ENCODE measurements at regions not wholly inside any gene's neighbourhood (a gene's known extent, or its start where the extent isn't known, plus 50 kb on each side); places are given as distances from the start of the nearest gene placed in this dataset.

DNA sequence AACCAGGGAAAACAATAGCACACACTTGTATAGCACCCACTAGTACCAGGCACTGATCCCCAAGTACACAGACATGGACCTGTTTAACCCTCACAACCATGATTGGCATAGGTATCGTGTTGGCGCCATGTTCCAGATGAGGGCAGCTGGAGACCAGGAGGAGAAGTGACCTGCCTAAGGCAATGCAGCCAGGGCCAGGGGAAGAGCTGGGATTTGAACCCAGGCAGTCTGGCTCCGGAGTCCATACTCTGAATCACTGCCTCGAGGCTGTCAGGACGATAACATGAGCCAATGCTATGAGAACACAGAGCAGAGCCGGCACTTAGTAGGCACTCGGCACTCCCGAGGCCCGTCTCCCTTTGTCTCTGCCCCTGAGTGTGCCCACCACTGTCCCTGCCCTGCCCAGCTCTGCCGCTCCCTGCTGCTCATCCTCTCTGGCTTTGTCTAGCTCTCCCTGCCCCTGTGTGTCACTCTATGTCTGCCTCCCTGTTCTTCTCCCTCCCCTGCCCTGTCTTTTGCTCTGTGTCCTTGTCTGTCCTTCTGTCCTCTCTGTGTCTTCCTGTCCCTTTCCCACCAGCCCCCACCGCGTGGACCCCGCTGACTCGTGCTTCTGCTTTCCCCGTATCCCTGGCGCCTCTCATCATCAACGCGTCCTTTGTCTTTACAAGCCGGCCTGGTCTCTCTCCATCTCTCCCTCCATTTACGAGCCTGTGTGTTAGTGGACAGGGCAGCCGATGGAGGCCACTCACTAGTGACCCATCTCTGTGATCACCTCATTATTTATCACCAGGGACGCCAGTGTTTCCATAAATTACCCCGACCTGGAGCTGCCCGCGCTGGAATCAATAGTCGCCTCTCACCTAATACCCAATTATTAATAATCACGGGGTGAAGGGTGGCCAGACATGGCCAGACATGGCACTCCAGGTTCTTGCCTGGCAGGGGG lies 99.4 kb upstream of the MVB12B start:
- TF ChIP-seq POLR2A (IDR thresholded peaks at IDR 0.05) (no peak), CTCF (IDR thresholded peaks at IDR 0.05 in 4 of 5, conservative IDR thresholded peaks at IDR 0.05 in 1 of 5) (no peak)

Data from gastrocnemius medialis (tissue), 4 donors.